HCT116 (cell line): ENCODE measurements at regions not wholly inside any gene's neighbourhood (a gene's known extent, or its start where the extent isn't known, plus 50 kb on each side); places are given as distances from the start of the nearest gene placed in this dataset.

Experiments used
- CEBPB ChIP-seq: IDR thresholded peaks from 2 replicates; pipeline ENCODE4 v1.6.1; 2012; ENCODE audit warnings: low read depth
- ELF1 ChIP-seq: IDR thresholded peaks from 2 replicates; pipeline ENCODE4 v1.6.1; 2012; ENCODE audit warnings: low read depth, borderline replicate concordance
- EZH2 ChIP-seq: fragments of 200-600 bp; sonication (generic); IDR thresholded peaks from 2 replicates; pipeline ENCODE4 v1.6.1; 2017; ENCODE audit warnings: antibody characterized with exemption, mixed run types
- POLR2A ChIP-seq: IDR thresholded peaks from 2 replicates; pipeline ENCODE4 v1.7.0; 2011; ENCODE audit warnings: borderline replicate concordance; ENCODE audit not compliant: insufficient read depth, insufficient read length; ENCODE audit errors: extremely low read depth
- POLR2AphosphoS5 ChIP-seq: IDR thresholded peaks from 2 replicates; pipeline ENCODE4 v1.6.1; 2011; ENCODE audit warnings: mild to moderate bottlenecking, low read depth, low read length, moderate library complexity
- RAD21 ChIP-seq: IDR thresholded peaks from 2 replicates; pipeline ENCODE4 v1.6.1; 2012; ENCODE audit warnings: low read depth, mild to moderate bottlenecking
- SIN3A ChIP-seq: IDR thresholded peaks from 2 replicates; pipeline ENCODE4 v1.6.1; 2012; ENCODE audit warnings: low read depth
- TF ChIP-seq, protein P1 (sequence below), 3 experiments: fragments of 200-600 bp in 1 of 3; sonication (generic) in 1 of 3; IDR thresholded peaks in 2 of 3; conservative IDR thresholded peaks in 1 of 3; 2 replicates each; pipeline ENCODE4 v1.5.1; 2012 to 2017; ENCODE audit warnings: low read depth in 2 of 3, low read length in 2 of 3, antibody characterized with exemption in 1 of 3, borderline replicate concordance in 1 of 3, control low read depth in 1 of 3, mild to moderate bottlenecking in 1 of 3, mixed read lengths in 1 of 3, mixed run types in 1 of 3, moderate library complexity in 1 of 3; ENCODE audit not compliant: insufficient read depth in 1 of 3
- TF ChIP-seq, protein P2 (sequence below): IDR thresholded peaks from 2 replicates; pipeline ENCODE4 v1.6.1; 2012
- TF ChIP-seq, protein P3 (sequence below): IDR thresholded peaks from 2 replicates; pipeline ENCODE4 v1.6.1; 2012; ENCODE audit warnings: low read depth

GRCh38 chr4:119731146-119731742, 102.6 kb upstream of the PDE5A start:
- TF ChIP-seq EZH2 = no peak
- no peak for TF ChIP-seq POLR2A
- TF ChIP-seq, protein P1, sequence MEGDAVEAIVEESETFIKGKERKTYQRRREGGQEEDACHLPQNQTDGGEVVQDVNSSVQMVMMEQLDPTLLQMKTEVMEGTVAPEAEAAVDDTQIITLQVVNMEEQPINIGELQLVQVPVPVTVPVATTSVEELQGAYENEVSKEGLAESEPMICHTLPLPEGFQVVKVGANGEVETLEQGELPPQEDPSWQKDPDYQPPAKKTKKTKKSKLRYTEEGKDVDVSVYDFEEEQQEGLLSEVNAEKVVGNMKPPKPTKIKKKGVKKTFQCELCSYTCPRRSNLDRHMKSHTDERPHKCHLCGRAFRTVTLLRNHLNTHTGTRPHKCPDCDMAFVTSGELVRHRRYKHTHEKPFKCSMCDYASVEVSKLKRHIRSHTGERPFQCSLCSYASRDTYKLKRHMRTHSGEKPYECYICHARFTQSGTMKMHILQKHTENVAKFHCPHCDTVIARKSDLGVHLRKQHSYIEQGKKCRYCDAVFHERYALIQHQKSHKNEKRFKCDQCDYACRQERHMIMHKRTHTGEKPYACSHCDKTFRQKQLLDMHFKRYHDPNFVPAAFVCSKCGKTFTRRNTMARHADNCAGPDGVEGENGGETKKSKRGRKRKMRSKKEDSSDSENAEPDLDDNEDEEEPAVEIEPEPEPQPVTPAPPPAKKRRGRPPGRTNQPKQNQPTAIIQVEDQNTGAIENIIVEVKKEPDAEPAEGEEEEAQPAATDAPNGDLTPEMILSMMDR (IDR thresholded peaks at IDR 0.05 in 2 of 3, conservative IDR thresholded peaks at IDR 0.05 in 1 of 3; ENCODE audit: borderline replicate concordance in 1 of 3, insufficient read depth in 1 of 3, low read depth in 2 of 3, low read length in 2 of 3) = no peak
- TF ChIP-seq, protein P2, sequence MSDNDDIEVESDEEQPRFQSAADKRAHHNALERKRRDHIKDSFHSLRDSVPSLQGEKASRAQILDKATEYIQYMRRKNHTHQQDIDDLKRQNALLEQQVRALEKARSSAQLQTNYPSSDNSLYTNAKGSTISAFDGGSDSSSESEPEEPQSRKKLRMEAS = no peak
- no peak for TF ChIP-seq POLR2AphosphoS5
- no peak for TF ChIP-seq RAD21
- no peak for TF ChIP-seq SIN3A
- TF ChIP-seq ELF1 = no peak
- TF ChIP-seq, protein P3, sequence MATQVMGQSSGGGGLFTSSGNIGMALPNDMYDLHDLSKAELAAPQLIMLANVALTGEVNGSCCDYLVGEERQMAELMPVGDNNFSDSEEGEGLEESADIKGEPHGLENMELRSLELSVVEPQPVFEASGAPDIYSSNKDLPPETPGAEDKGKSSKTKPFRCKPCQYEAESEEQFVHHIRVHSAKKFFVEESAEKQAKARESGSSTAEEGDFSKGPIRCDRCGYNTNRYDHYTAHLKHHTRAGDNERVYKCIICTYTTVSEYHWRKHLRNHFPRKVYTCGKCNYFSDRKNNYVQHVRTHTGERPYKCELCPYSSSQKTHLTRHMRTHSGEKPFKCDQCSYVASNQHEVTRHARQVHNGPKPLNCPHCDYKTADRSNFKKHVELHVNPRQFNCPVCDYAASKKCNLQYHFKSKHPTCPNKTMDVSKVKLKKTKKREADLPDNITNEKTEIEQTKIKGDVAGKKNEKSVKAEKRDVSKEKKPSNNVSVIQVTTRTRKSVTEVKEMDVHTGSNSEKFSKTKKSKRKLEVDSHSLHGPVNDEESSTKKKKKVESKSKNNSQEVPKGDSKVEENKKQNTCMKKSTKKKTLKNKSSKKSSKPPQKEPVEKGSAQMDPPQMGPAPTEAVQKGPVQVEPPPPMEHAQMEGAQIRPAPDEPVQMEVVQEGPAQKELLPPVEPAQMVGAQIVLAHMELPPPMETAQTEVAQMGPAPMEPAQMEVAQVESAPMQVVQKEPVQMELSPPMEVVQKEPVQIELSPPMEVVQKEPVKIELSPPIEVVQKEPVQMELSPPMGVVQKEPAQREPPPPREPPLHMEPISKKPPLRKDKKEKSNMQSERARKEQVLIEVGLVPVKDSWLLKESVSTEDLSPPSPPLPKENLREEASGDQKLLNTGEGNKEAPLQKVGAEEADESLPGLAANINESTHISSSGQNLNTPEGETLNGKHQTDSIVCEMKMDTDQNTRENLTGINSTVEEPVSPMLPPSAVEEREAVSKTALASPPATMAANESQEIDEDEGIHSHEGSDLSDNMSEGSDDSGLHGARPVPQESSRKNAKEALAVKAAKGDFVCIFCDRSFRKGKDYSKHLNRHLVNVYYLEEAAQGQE = no peak
- TF ChIP-seq CEBPB = no peak
